ENCODE measurements at regions not wholly inside any gene's neighbourhood (a gene's known extent, or its start where the extent isn't known, plus 50 kb on each side); places are given as distances from the start of the nearest gene placed in this dataset.
A peak's percentile ranks its signal among the peaks of the same experiment; 100 is the strongest.

DNA sequence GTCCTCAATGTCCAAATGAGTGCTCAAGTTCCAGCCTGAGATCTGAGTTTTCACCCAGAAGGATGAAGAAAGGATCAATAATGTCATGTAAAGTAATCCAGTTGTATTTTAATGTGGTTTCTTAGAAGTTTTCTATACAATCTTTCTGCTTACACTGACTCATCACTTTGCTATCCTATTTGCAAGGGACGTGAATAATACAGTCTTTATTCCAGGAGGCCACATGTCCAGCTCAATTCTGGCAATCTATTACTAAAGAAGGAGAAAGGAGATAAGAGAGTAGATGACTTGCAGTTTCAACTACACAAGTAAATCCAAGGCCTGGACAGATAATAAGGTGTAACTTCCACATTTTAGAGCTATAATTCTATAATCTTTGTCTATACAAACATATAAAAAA lies 601.1 kb upstream of the SETBP1 start:
- DNase-seq = peak; percentile 65

- DNase-seq = peak; percentile 27
These were observed 600.6 kb upstream of the SETBP1 start for GRCh38 chr18:44080054-44080453.

GRCh38 chr18:44089732-44090131 lies 591.0 kb upstream of the SETBP1 start:
- DNase-seq = no peak

- DNase-seq = no peak
These were observed 590.2 kb upstream of the SETBP1 start for GRCh38 chr18:44090453-44090852.

DNA sequence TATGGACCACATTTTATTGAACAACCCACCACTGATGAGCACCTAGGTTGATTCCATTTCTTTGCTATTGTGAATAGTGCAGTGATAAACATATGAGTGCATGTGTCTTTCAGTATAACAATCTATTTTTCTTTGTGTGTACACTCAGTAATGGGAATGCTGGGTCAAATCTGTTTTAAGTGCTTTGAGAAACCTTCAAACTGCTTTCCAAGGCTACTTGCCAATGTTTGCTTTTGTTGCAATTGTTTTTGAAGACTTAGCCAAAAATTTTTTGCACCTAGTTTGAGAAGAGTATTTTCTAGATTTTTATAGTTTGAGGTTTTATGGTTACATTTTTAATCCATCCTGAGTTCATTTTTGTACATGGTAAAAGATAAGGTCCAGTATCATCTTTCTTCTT lies 587.4 kb upstream of the SETBP1 start:
- DNase-seq = no peak

DNA sequence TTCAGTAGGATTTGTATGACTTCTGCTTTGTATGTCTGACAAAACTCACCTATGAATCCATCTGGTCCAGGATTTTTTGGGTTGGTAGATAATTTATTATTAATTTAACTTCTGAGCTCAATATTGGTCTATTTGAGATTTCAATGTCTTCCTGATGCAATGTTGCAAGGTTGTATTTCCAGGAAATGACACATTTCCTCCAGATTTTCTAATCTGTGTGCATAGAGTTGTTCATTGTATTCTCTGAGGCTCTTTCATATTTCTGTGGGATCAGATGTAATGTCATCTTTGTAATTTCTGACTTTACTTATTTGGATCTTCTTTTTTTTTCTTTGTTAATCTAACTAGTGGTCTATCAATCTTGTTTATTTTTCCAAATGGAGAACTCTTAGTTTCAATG lies 584.7 kb upstream of the SETBP1 start:
- DNase-seq = peak; percentile 9

GRCh38 chr18:44098551-44099098 lies 582.1 kb upstream of the SETBP1 start:
- peak; percentile 21 for DNase-seq

- DNase-seq = no peak
These were observed 573.5 kb upstream of the SETBP1 start for GRCh38 chr18:44107187-44107586.

- no peak for DNase-seq
These were observed 569.4 kb upstream of the SETBP1 start for GRCh38 chr18:44111337-44111736.

GRCh38 chr18:44117821-44118220 lies 562.9 kb upstream of the SETBP1 start:
- no peak for DNase-seq

- DNase-seq = peak; percentile 3
These were observed 561.1 kb upstream of the SETBP1 start for GRCh38 chr18:44119607-44120006.

DNA sequence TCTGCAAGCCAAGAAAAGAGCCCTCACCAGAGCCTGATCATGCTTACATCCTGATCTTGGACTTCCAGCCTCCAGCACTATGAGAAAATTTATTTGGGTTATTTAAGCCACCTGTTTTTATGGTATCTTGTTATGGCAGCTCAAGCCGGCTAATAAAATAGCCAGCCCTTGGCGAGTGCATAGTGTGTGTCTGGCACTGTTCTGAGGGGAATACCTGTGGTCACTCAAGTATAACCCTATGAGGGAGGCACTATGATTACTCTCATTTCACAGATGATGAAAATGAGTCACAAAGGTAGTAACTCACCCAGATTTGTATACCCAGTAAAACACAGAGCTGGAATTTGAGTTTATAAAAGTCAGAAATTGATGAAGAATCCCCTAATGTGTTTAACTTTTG lies 556.9 kb upstream of the SETBP1 start:
- DNase-seq = peak; percentile 4

GRCh38 chr18:44125446-44125845 lies 555.2 kb upstream of the SETBP1 start:
- no peak for DNase-seq

- DNase-seq = no peak
These were observed 554.1 kb upstream of the SETBP1 start for GRCh38 chr18:44126598-44126997.

DNA sequence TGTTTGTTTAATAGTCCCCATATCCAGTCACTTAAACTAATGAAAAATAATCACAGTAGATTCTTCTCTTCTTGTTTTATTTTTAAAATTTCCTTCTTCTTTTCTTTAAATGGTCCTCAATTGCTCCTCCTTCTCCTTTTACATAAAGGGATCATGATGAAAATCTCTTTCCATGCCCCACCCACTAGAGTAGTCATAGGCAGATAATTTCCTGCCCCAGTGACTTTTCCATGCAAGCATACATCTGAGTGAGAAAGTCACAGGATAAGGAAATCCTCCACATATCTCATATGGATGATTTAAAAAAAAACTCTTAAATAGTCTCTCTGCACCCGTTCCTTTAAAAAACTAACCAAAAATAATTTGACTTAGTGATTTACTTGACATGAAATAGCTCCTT lies 552.3 kb upstream of the SETBP1 start:
- DNase-seq = peak; percentile 33

DNA sequence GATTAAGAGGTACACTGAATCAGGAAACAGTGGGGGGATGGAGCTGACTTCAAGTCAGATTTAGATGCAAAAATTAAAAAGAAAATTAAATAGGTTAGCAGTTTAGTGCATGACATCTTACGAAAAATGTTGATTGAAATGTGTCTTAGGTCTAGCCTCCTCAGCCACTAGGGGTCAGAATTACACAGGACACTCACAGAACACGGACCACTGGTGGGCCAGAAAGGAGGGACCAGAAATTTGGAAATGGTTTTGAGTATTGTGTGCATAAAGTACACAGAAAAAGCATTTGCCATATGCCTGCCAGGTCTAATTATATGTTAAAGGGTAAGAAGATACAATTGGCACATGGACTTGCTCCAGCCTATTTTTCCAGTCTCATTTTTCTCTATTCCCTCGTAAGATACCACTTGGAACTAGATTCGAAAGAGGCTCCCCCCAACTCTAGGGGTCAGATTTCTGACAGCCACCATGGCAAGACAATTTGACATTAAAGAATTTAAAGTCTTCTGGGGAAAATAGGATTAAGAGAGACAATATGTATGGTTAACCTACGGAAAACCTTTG lies 550.2 kb upstream of the SETBP1 start:
- DNase-seq = peak; percentile 53

- peak; percentile 21 for DNase-seq
These were observed 547.2 kb upstream of the SETBP1 start for GRCh38 chr18:44133483-44133882.

GRCh38 chr18:44134447-44134846 lies 546.2 kb upstream of the SETBP1 start:
- DNase-seq = no peak

- DNase-seq = no peak
These were observed 544.9 kb upstream of the SETBP1 start for GRCh38 chr18:44135741-44136140.

DNA sequence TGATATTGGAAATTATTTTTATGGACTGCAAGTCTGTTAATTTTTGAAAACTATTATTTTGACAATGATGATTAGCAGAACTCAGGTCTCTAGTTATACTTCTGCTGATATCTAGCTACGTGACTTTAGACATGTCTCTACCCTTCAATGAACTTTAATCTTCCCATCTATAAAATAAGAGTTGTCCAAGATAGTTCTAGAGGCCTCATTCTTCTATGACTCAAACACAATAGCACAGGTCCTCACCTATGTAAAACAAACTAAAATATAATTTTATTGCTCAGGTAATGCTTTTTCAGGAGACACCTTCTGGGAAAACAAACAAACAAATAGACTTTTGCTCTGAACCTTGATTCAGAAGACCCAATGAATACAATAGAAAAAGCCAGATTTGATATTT lies 544.4 kb upstream of the SETBP1 start:
- DNase-seq = no peak

DNA sequence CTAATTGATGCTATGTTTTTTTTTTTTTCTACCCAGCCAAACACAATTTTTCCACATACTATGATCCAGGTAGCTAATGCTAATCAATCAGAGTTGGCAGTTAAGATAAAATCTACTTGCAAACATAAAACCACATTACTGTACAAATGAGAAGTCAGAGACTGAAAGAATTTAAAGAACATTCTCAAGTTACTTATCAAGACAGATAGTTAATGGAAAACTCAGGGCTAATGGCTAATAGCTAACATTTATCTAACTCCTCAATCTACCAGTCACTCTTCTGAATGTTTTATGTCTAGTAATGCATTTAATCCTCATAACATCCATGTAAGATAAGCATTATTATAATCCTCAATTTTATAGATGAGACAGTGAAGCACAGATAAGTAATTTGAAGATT lies 537.6 kb upstream of the SETBP1 start:
- no peak for DNase-seq

DNA sequence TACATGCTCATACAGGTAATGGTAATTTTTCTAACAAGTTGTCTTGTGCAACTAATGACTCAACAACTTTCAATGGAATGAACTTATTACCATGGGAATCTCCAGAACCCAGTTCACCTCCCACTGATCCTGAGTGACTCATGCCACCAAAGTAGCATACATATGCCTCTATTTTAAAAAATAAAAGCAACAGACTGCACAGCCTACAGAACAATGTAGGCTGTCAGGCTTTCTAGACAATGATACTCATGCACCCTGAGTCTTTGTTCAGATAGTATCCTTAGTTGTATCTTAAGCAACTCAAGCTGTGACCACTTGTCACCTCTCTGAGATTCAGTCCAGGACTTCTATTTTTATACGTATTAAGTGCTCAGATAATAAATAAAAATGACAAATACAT lies 531.0 kb upstream of the SETBP1 start:
- peak; percentile 86 for DNase-seq

- DNase-seq = no peak
These were observed 526.7 kb upstream of the SETBP1 start for GRCh38 chr18:44153981-44154380.

DNA sequence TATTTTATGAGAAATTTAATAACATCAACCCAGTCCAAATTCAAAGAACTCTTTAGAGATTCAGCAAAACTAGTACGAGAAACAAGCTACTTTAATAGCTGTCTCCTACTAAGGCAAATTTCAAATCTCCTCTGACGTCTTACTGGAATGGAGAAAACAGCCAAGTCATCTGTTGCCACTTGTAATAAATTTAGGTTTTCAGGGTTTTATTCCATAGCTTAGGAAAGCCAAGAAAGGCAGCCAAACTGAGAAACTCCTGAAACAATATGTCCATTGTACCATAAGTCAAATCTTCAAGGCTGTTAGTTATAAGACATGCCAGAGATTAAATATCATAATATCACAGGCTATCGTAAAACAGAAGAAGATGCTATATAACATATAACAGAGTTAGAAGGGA lies 524.6 kb upstream of the SETBP1 start:
- no peak for DNase-seq

DNA sequence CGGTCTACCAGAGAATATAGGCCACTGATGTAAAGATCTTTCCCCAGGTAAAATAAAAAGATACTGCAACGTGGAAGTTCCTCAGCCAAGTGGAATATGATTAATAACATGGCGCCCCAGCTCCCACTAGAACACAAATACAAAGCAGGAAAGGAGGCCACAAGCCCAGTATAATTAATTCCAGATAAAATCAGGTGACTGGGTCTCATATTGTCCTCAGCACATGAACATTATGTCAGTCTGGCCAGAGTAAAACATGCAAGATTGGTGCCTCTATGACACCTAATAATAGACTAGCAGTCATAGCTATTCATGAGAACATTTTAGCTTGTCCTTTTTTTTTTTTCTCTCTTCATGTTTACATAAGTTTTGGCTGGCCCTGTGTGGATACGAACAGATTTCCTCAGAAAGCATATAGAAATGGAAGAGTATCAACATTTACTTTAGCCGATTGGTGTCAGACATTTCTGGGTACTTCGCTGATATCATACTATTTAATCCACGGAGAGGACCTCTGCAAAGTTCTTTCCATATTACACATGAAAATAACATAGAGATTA lies 523.8 kb upstream of the SETBP1 start:
- DNase-seq = no peak
